ENCODE measurements at regions not wholly inside any gene's neighbourhood (a gene's known extent, or its start where the extent isn't known, plus 50 kb on each side); places are given as distances from the start of the nearest gene placed in this dataset.

- intact Hi-C loops (cut with DNase I; ENCODE audit: low total_unique reads) (no loop called here), in situ Hi-C loops (cut with MboI; ENCODE audit: low pct_ligation_motif_present in 1 of 4, low pct_unique_long_range_greater_than_20kb in 1 of 4, low sequenced_read_pairs in 3 of 4) (no loop called here)
- Histone ChIP-seq H3K36me3 (no peaks in the 10 kb centered on the region), H3K4me3 (no peak overlapping the region), H3K27me3 (peaks cover 6% of the 10 kb centered on the region), H3K9me3 (no peaks in the 10 kb centered on the region), H3K4me1 (no peaks in the 10 kb centered on the region), H3K27ac (no peak overlapping the region)
- WGBS, 2 donors (ENCODE audit: low coverage in 1 of 2), result 32 to 36% methylated on average over 10 to 38 of the region's 39 CpGs
- TF ChIP-seq CTCF (IDR thresholded peaks at IDR 0.05) (no peak), EP300 (IDR thresholded peaks at IDR 0.05; ENCODE audit: low read depth) (no peak), POLR2A (IDR thresholded peaks at IDR 0.05) (no peak), POLR2AphosphoS5 (IDR thresholded peaks at IDR 0.05) (no peak)
- no peak for DNase-seq
Measured at GRCh38 chr18:76578571-76579300, 83.7 kb upstream of the ZNF516 start.

- TF ChIP-seq CTCF (IDR thresholded peaks at IDR 0.05) (no peak), EP300 (IDR thresholded peaks at IDR 0.05; ENCODE audit: low read depth) (no peak), POLR2AphosphoS5 (IDR thresholded peaks at IDR 0.05) (no peak), POLR2A (IDR thresholded peaks at IDR 0.05) (no peak)
- intact Hi-C loops (cut with DNase I; ENCODE audit: low total_unique reads), result no loop called here
- H3K27me3 ChIP-seq, result peaks cover under 1% of the 10 kb centered on the region
- H3K4me3 ChIP-seq, result no peak overlapping the region
- H3K36me3 ChIP-seq, result no peaks in the 10 kb centered on the region
- H3K4me1 ChIP-seq, result no peaks in the 10 kb centered on the region
- WGBS, 2 donors (ENCODE audit: low coverage in 1 of 2), result 73 to 85% methylated on average over 2 to 4 of the region's 4 CpGs
- H3K27ac ChIP-seq, result no peak overlapping the region
- H3K9me3 ChIP-seq, result no peaks in the 10 kb centered on the region
- in situ Hi-C loops (cut with MboI; ENCODE audit: low pct_ligation_motif_present in 1 of 4, low pct_unique_long_range_greater_than_20kb in 1 of 4, low sequenced_read_pairs in 3 of 4), result no loop called here
- DNase-seq, result no peak
Measured at GRCh38 chr18:76573325-76574025, 78.4 kb upstream of the ZNF516 start.

- H3K27me3 ChIP-seq, result no peaks in the 10 kb centered on the region
- no peak for DNase-seq
- H3K27ac ChIP-seq, result no peak overlapping the region
- in situ Hi-C loops (cut with MboI; ENCODE audit: low pct_ligation_motif_present in 1 of 4, low pct_unique_long_range_greater_than_20kb in 1 of 4, low sequenced_read_pairs in 3 of 4) (no loop called here), intact Hi-C loops (cut with DNase I; ENCODE audit: low total_unique reads) (no loop called here)
- WGBS, 2 donors (ENCODE audit: low coverage in 1 of 2), result 29 to 79% methylated on average over 3 to 11 of the region's 12 CpGs
- no peaks in the 10 kb centered on the region for H3K9me3 ChIP-seq
- no peak overlapping the region for H3K4me3 ChIP-seq
- no peak for TF ChIP-seq POLR2A (IDR thresholded peaks at IDR 0.05)
- no peak for TF ChIP-seq CTCF (IDR thresholded peaks at IDR 0.05)
- TF ChIP-seq POLR2AphosphoS5 (IDR thresholded peaks at IDR 0.05), result no peak
- TF ChIP-seq EP300 (IDR thresholded peaks at IDR 0.05; ENCODE audit: low read depth), result no peak
- no peaks in the 10 kb centered on the region for H3K36me3 ChIP-seq
- H3K4me1 ChIP-seq, result no peaks in the 10 kb centered on the region
Measured at GRCh38 chr18:76572518-76573247, 77.6 kb upstream of the ZNF516 start.

- in situ Hi-C loops (cut with MboI; ENCODE audit: low pct_ligation_motif_present in 1 of 4, low pct_unique_long_range_greater_than_20kb in 1 of 4, low sequenced_read_pairs in 3 of 4), result no loop called here
- H3K4me1 ChIP-seq, result no peaks in the 10 kb centered on the region
- TF ChIP-seq POLR2AphosphoS5 (IDR thresholded peaks at IDR 0.05) (no peak), EP300 (IDR thresholded peaks at IDR 0.05; ENCODE audit: low read depth) (no peak)
- 85 to 100% methylated on average over 1 to 3 of the region's 3 CpGs for WGBS, 2 donors (ENCODE audit: low coverage in 1 of 2)
- no peak overlapping the region for H3K27ac ChIP-seq
- H3K36me3 ChIP-seq, result no peaks in the 10 kb centered on the region
- H3K4me3 ChIP-seq, result no peak overlapping the region
- no peaks in the 10 kb centered on the region for H3K9me3 ChIP-seq
- intact Hi-C loops (cut with DNase I; ENCODE audit: low total_unique reads), result no loop called here
- DNase-seq, result no peak
- H3K27me3 ChIP-seq, result no peaks in the 10 kb centered on the region
Measured at GRCh38 chr18:76571689-76572088, 76.6 kb upstream of the ZNF516 start.

Data from transverse colon (tissue), 4 donors.